PC-3 (cell line): ENCODE measurements at regions not wholly inside any gene's neighbourhood (a gene's known extent, or its start where the extent isn't known, plus 50 kb on each side); places are given as distances from the start of the nearest gene placed in this dataset.

Experiments used
- ATAC-seq: fragments of 200-7000 bp; cut with Tn5 transposase; 2 replicates; pipeline ENCODE4 v1.9.1; 2020; ENCODE audit warnings: mild to moderate bottlenecking, moderate library complexity
- BruUV-seq: library from RNA; stranded (reverse); fragments of 400-500 nt; replicated peaks from 2 replicates; lab custom pipeline; 2021; lab: Mats Ljungman, UMichigan
- CTCF ChIA-PET: fragments of 300-600 bp; sonication (Branson Sonifier 250); formaldehyde crosslinking; loops from one replicate; lab custom pipeline; 2022; ENCODE audit warnings: antibody characterized with exemption; lab: Charles Lee
- POLR2A ChIA-PET: fragments of 300-600 bp; sonication (Branson Sonifier 250); formaldehyde crosslinking; loops from one replicate; lab custom pipeline; 2022; ENCODE audit warnings: antibody characterized with exemption; ENCODE audit not compliant: unreplicated experiment; lab: Charles Lee
- DNase-seq: peaks from one replicate; pipeline ENCODE4 v3.0.0-alpha.2; 2015
- H2AFZ ChIP-seq: fragments of 300-600 bp; sonication (generic); 2 replicates; pipeline ENCODE4 v1.6.0; 2016; ENCODE audit warnings: antibody characterized with exemption, low read length
- H3F3A ChIP-seq: fragments of 300-600 bp; sonication (generic); one replicate; pipeline ENCODE4 v1.6.0; 2017; ENCODE audit warnings: antibody characterized with exemption, low read length, control low read depth, mild to moderate bottlenecking; ENCODE audit not compliant: unreplicated experiment
- H3K27ac ChIP-seq: fragments of 300-600 bp; sonication (generic); 2 replicates; pipeline ENCODE4 v1.5.1; 2016; ENCODE audit warnings: mild to moderate bottlenecking, low read length
- H3K27me3 ChIP-seq: fragments of 300-600 bp; sonication (generic); 2 replicates; pipeline ENCODE4 v1.6.1; 2016; ENCODE audit warnings: low read length, mixed read lengths
- H3K36me3 ChIP-seq: fragments of 300-600 bp; sonication (generic); 2 replicates; pipeline ENCODE4 v1.6.1; 2016; ENCODE audit warnings: low read depth, mixed run types, low read length, mixed read lengths
- H3K4me1 ChIP-seq: fragments of 300-600 bp; sonication (generic); 2 replicates; pipeline ENCODE4 v1.5.1; 2016; ENCODE audit warnings: low read length; ENCODE audit not compliant: insufficient read depth
- H3K4me2 ChIP-seq: fragments of 300-600 bp; sonication (generic); 2 replicates; pipeline ENCODE4 v1.6.0; 2016; ENCODE audit warnings: low read length
- H3K4me3 ChIP-seq: fragments of 300-600 bp; sonication (generic); 2 replicates; pipeline ENCODE4 v1.5.1; 2016; ENCODE audit warnings: mild to moderate bottlenecking, low read length, mixed read lengths
- H3K79me2 ChIP-seq: fragments of 300-600 bp; sonication (generic); 2 replicates; pipeline ENCODE4 v1.6.1; 2017; ENCODE audit warnings: low read length, mixed read lengths
- H3K9ac ChIP-seq: fragments of 300-600 bp; sonication (generic); 2 replicates; pipeline ENCODE4 v1.6.0; 2016; ENCODE audit warnings: mild to moderate bottlenecking, low read length
- H3K9me2 ChIP-seq: fragments of 300-600 bp; sonication (generic); replicated peaks from 2 replicates; pipeline ENCODE4 v1.6.1; 2016; ENCODE audit warnings: mixed run types, low read length, mixed read lengths
- H3K9me3 ChIP-seq: fragments of 300-600 bp; sonication (generic); 2 replicates; pipeline ENCODE4 v1.6.1; 2016; ENCODE audit warnings: low read length, mixed read lengths
- H4K20me1 ChIP-seq: fragments of 300-600 bp; sonication (generic); 2 replicates; pipeline ENCODE4 v1.6.1; 2016; ENCODE audit warnings: low read length, mixed read lengths
- CTCF ChIP-seq: fragments of 300-600 bp; sonication (generic); conservative IDR thresholded peaks from 2 replicates; pipeline ENCODE4 v1.5.1; 2017; ENCODE audit warnings: antibody characterized with exemption, low read depth, mild to moderate bottlenecking, low read length
- EZH2 ChIP-seq: fragments of 300-600 bp; sonication (generic); IDR thresholded peaks from one replicate; pipeline ENCODE4 v1.6.1; 2017; ENCODE audit warnings: antibody characterized with exemption, mild to moderate bottlenecking, low read length; ENCODE audit not compliant: unreplicated experiment
- EZH2phosphoT487 ChIP-seq: fragments of 300-600 bp; sonication (generic); IDR thresholded peaks from 2 replicates; pipeline ENCODE4 v1.6.1; 2018; ENCODE audit warnings: mild to moderate bottlenecking, antibody characterized with exemption, low read length, borderline replicate concordance
- intact Hi-C: fragments of 100-400 bp; cut with micrococcal nuclease; formaldehyde crosslinking; loops from 2 replicates; pipeline ENCODE4 v1.9.0; 2023

DNA sequence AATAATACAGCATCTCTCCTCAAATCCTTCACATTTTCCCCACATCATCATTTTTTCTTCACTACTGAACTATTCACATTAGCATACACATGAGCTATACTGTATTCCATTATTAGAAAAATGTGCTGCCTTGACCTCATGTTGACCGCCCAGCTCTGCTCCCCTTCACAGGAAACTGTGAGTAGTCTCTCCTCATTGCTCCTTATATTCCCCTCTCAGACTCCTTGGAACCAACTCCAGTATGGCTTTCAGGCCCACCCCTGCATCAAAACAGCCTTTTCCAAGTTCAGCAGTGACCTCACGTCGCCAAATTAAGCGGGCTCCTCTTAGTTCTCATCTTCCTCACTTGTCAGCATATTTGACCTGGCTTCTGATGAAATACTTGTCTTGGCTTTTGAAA lies 59.2 kb upstream of the SPAG17 start:
- no peak overlapping the region for H2AFZ ChIP-seq
- DNase-seq (no peak), ATAC-seq (no peak)
- BruUV-seq, result no TSS peak
- TF ChIP-seq CTCF (no peak), EZH2phosphoT487 (no peak), EZH2 (no peak)
- H3K9me3 ChIP-seq, result 0 out of 2 replicates have a peak, but pooled peaks cover 3% of the 10 kb centered on the region
- H4K20me1 ChIP-seq, result no peaks in the 10 kb centered on the region
- H3K4me3 ChIP-seq, result no peak overlapping the region
- intact Hi-C loops, result no loop called here
- peaks cover 17% of the 10 kb centered on the region; the same call in 1 of the 2 replicates for H3K27me3 ChIP-seq
- no peaks in the 10 kb centered on the region for H3K36me3 ChIP-seq
- no peak overlapping the region for H3K9ac ChIP-seq
- no peaks in the 10 kb centered on the region for H3K79me2 ChIP-seq
- no peak overlapping the region for H3K4me2 ChIP-seq
- H3K4me1 ChIP-seq, result no peaks in the 10 kb centered on the region
- no peaks in the 10 kb centered on the region for H3K9me2 ChIP-seq
- CTCF ChIA-PET, result no interaction called here
- no peak overlapping the region for H3K27ac ChIP-seq
- POLR2A ChIA-PET, result no interaction called here
- no peaks in the 10 kb centered on the region for H3F3A ChIP-seq

GRCh38 chr1:118243269-118243668 lies 58.2 kb upstream of the SPAG17 start:
- Histone ChIP-seq H3K4me1 (no peaks in the 10 kb centered on the region), H3K4me2 (no peak overlapping the region), H3K9ac (no peak overlapping the region), H3K4me3 (no peak overlapping the region), H3K27me3 (peaks cover 17% of the 10 kb centered on the region; the same call in 1 of the 2 replicates), H3K79me2 (no peaks in the 10 kb centered on the region), H3K27ac (no peak overlapping the region), H2AFZ (no peak overlapping the region), H3F3A (no peaks in the 10 kb centered on the region), H4K20me1 (no peaks in the 10 kb centered on the region), H3K36me3 (no peaks in the 10 kb centered on the region), H3K9me3 (0 out of 2 replicates have a peak, but pooled peaks cover 5% of the 10 kb centered on the region), H3K9me2 (no peaks in the 10 kb centered on the region)
- no TSS peak for BruUV-seq
- TF ChIP-seq EZH2, result no peak
- no peak for TF ChIP-seq CTCF
- TF ChIP-seq EZH2phosphoT487, result no peak
- intact Hi-C loops, result no loop called here
- ChIA-PET POLR2A (no interaction called here), CTCF (no interaction called here)
- no peak for DNase-seq
- ATAC-seq, result no peak
